SIG-M5 treated with dmso at 0.1 percent for 504 hours (cell line): ENCODE measurements at regions not wholly inside any gene's neighbourhood (a gene's known extent, or its start where the extent isn't known, plus 50 kb on each side); places are given as distances from the start of the nearest gene placed in this dataset.

Source experiments
- DNase-seq: peaks from one replicate; lab custom pipeline; 2025; ENCODE audit not compliant: unreplicated experiment; lab: John Stamatoyannopoulos, UW

- DNase-seq = no peak
Measured at GRCh38 chr13:44118881-44119280, 239.2 kb downstream of the LACC1 start.

- DNase-seq = no peak
Measured at GRCh38 chr13:44120043-44120442, 240.3 kb downstream of the LACC1 start.

- no peak for DNase-seq
Measured at GRCh38 chr13:44120849-44121755, 241.4 kb downstream of the LACC1 start.

GRCh38 chr13:44124352-44124751, 244.6 kb downstream of the LACC1 start:
- DNase-seq = no peak

- DNase-seq = no peak
Measured at GRCh38 chr13:44125943-44126469, 246.3 kb downstream of the LACC1 start.

GRCh38 chr13:44128552-44129001, 245.0 kb upstream of the SERP2 start:
- DNase-seq = no peak

- no peak for DNase-seq
Measured at GRCh38 chr13:44129418-44129817, 244.2 kb upstream of the SERP2 start.

GRCh38 chr13:44131069-44131614, 242.5 kb upstream of the SERP2 start:
- DNase-seq = no peak

GRCh38 chr13:44132710-44133109, 240.9 kb upstream of the SERP2 start:
- no peak for DNase-seq

GRCh38 chr13:44133626-44134025, 240.0 kb upstream of the SERP2 start:
- DNase-seq = no peak

- no peak for DNase-seq
Measured at GRCh38 chr13:44135566-44135965, 238.1 kb upstream of the SERP2 start.

- DNase-seq = no peak
Measured at GRCh38 chr13:44136696-44137268, 236.8 kb upstream of the SERP2 start.

- no peak for DNase-seq
Measured at GRCh38 chr13:44137466-44137865, 236.2 kb upstream of the SERP2 start.

GRCh38 chr13:44140146-44140545, 233.5 kb upstream of the SERP2 start:
- peak; percentile 4 for DNase-seq

GRCh38 chr13:44140888-44141724, 232.5 kb upstream of the SERP2 start:
- no peak for DNase-seq

- DNase-seq = peak; percentile 79
Measured at GRCh38 chr13:44141725-44142539, 231.7 kb upstream of the SERP2 start.

- DNase-seq = no peak
Measured at GRCh38 chr13:44142540-44142867, 231.1 kb upstream of the SERP2 start.

- DNase-seq = no peak
Measured at GRCh38 chr13:44142941-44143665, 230.5 kb upstream of the SERP2 start.

- no peak for DNase-seq
Measured at GRCh38 chr13:44146138-44146537, 227.5 kb upstream of the SERP2 start.

GRCh38 chr13:44147233-44147632, 226.4 kb upstream of the SERP2 start:
- DNase-seq = no peak
